ENCODE measurements at regions not wholly inside any gene's neighbourhood (a gene's known extent, or its start where the extent isn't known, plus 50 kb on each side); places are given as distances from the start of the nearest gene placed in this dataset.

- no peak overlapping the region for H3K4me2 ChIP-seq (ENCODE audit: insufficient read depth, low read length)
- H3K27me3 ChIP-seq (ENCODE audit: insufficient read depth, low read length, poor library complexity): no peaks in the 10 kb centered on the region
- no peak overlapping the region for H3K9ac ChIP-seq (ENCODE audit: low read depth, low read length)
- TF ChIP-seq CTCF (IDR thresholded peaks at IDR 0.05; ENCODE audit: borderline replicate concordance, extremely low read depth, low read length, poor library complexity, severe bottlenecking) (no peak), EZH2 (IDR thresholded peaks at IDR 0.05; ENCODE audit: borderline replicate concordance, low read depth, low read length, severe bottlenecking) (no peak)
- no peak overlapping the region for H2AFZ ChIP-seq (ENCODE audit: low read depth, low read length)
- no peaks in the 10 kb centered on the region for H3K36me3 ChIP-seq (ENCODE audit: insufficient read depth, low read length)
- no peak for DNase-seq
- H3K4me3 ChIP-seq (ENCODE audit: low read depth in 1 of 2, low read length in 2 of 2): no peak overlapping the region
- no peak for ATAC-seq (ENCODE audit: insufficient read depth, low read depth)
- no peaks in the 10 kb centered on the region for H3K79me2 ChIP-seq (ENCODE audit: insufficient read depth, low read length)
- peaks cover 18% of the 10 kb centered on the region for H3K4me1 ChIP-seq (ENCODE audit: insufficient read depth, low read length)
- no peaks in the 10 kb centered on the region for H4K20me1 ChIP-seq (ENCODE audit: insufficient read depth, low read length)
- H3K9me3 ChIP-seq (ENCODE audit: insufficient read depth, low read length, severe bottlenecking): no peaks in the 10 kb centered on the region
- H3K27ac ChIP-seq (ENCODE audit: low read length): no peak overlapping the region
Measured at GRCh38 chr13:99062593-99062992, 84.7 kb upstream of the DOCK9 start.

- H3K9me3 ChIP-seq (ENCODE audit: insufficient read depth, low read length, severe bottlenecking): no peaks in the 10 kb centered on the region
- no peak overlapping the region for H3K9ac ChIP-seq (ENCODE audit: low read depth, low read length)
- H3K4me2 ChIP-seq (ENCODE audit: insufficient read depth, low read length): no peak overlapping the region
- H3K27me3 ChIP-seq (ENCODE audit: insufficient read depth, low read length, poor library complexity): no peaks in the 10 kb centered on the region
- no peak overlapping the region for H3K4me3 ChIP-seq (ENCODE audit: low read depth in 1 of 2, low read length in 2 of 2)
- TF ChIP-seq EZH2 (IDR thresholded peaks at IDR 0.05; ENCODE audit: borderline replicate concordance, low read depth, low read length, severe bottlenecking) (no peak), CTCF (IDR thresholded peaks at IDR 0.05; ENCODE audit: borderline replicate concordance, extremely low read depth, low read length, poor library complexity, severe bottlenecking) (no peak)
- no peaks in the 10 kb centered on the region for H4K20me1 ChIP-seq (ENCODE audit: insufficient read depth, low read length)
- H3K4me1 ChIP-seq (ENCODE audit: insufficient read depth, low read length): peaks cover 18% of the 10 kb centered on the region
- no peaks in the 10 kb centered on the region for H3K79me2 ChIP-seq (ENCODE audit: insufficient read depth, low read length)
- no peaks in the 10 kb centered on the region for H3K36me3 ChIP-seq (ENCODE audit: insufficient read depth, low read length)
- H3K27ac ChIP-seq (ENCODE audit: low read length): no peak overlapping the region
- DNase-seq (no peak), ATAC-seq (ENCODE audit: insufficient read depth, low read depth) (no peak)
- H2AFZ ChIP-seq (ENCODE audit: low read depth, low read length): no peak overlapping the region
Measured at GRCh38 chr13:99063178-99063577, 85.3 kb upstream of the DOCK9 start.

- no peak for ATAC-seq (ENCODE audit: insufficient read depth, low read depth)
Measured at GRCh38 chr13:99063952-99064351, 86.1 kb upstream of the DOCK9 start.

More at GRCh38 chr13:99063952-99064351, 86.1 kb upstream of the DOCK9 start:
- TF ChIP-seq CTCF (IDR thresholded peaks at IDR 0.05; ENCODE audit: borderline replicate concordance, extremely low read depth, low read length, poor library complexity, severe bottlenecking) (no peak), EZH2 (IDR thresholded peaks at IDR 0.05; ENCODE audit: borderline replicate concordance, low read depth, low read length, severe bottlenecking) (no peak)
- DNase-seq: no peak
- Histone ChIP-seq H3K9me3 (ENCODE audit: insufficient read depth, low read length, severe bottlenecking) (no peaks in the 10 kb centered on the region), H3K9ac (ENCODE audit: low read depth, low read length) (no peak overlapping the region), H3K4me1 (ENCODE audit: insufficient read depth, low read length) (peaks cover 18% of the 10 kb centered on the region), H3K4me2 (ENCODE audit: insufficient read depth, low read length) (no peak overlapping the region), H3K79me2 (ENCODE audit: insufficient read depth, low read length) (no peaks in the 10 kb centered on the region), H3K27ac (ENCODE audit: low read length) (no peak overlapping the region), H2AFZ (ENCODE audit: low read depth, low read length) (no peak overlapping the region), H3K27me3 (ENCODE audit: insufficient read depth, low read length, poor library complexity) (no peaks in the 10 kb centered on the region), H4K20me1 (ENCODE audit: insufficient read depth, low read length) (no peaks in the 10 kb centered on the region), H3K4me3 (ENCODE audit: low read depth in 1 of 2, low read length in 2 of 2) (no peak overlapping the region), H3K36me3 (ENCODE audit: insufficient read depth, low read length) (no peaks in the 10 kb centered on the region)
